ENCODE measurements at regions not wholly inside any gene's neighbourhood (a gene's known extent, or its start where the extent isn't known, plus 50 kb on each side); places are given as distances from the start of the nearest gene placed in this dataset.

DNA sequence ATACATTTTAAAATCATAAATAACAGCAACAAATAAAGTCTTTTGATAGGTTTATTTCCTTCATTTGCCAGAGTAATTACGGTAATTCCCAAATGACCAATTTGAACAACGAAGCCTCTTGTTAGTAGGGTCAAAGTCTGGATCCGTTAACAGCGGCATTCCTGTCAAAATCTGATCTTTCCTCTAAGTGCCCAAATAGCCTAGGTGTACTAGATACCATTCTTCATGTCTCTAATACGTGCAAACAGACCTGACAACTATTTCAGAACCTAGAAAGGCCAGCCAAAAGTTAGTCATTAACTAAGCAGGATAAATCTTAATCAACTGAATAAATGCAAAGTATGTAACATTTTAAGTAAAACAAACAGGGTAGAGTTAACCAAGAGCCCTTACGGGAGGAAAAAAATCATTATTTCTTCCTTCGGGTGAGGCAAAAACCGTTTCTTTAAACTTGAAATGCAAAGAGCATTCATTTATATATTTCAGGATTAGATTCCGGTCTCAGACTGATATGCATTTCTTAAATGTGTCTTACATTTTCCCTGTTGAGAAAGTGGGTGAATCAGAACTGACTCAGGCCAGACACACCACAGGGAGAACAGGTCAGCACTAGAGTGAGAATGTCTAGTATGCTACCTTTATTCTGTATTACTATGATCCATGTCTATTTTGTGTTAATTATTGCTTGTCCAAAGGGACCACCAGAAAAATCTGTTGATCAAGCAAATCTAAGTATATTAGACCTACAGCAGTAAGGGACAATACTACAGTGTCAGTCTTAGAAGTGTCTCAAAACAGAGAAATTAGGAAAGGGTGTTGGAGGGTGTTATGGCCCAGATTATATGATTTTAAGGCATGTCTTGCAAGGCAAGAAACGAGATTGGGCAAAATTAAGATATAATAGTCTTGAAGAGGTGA, 141.5 kb upstream of the NDUFV2 start:
- 25% methylated on average over 10 of the region's 10 CpGs for WGBS (ENCODE audit: insufficient coverage, low coverage, low lambda C conversion rate, missing lambda C conversion rate)
- H3K9me3 ChIP-seq = no peaks in the 10 kb centered on the region
- DNase-seq (peak in 1 of 3 donors; percentile 60), ATAC-seq (peak; percentile 75 to 82 (median 82))
- peak overlapping the region; percentile 54 to 70 (median 69) for H3K27ac ChIP-seq
- TF ChIP-seq, protein P1, sequence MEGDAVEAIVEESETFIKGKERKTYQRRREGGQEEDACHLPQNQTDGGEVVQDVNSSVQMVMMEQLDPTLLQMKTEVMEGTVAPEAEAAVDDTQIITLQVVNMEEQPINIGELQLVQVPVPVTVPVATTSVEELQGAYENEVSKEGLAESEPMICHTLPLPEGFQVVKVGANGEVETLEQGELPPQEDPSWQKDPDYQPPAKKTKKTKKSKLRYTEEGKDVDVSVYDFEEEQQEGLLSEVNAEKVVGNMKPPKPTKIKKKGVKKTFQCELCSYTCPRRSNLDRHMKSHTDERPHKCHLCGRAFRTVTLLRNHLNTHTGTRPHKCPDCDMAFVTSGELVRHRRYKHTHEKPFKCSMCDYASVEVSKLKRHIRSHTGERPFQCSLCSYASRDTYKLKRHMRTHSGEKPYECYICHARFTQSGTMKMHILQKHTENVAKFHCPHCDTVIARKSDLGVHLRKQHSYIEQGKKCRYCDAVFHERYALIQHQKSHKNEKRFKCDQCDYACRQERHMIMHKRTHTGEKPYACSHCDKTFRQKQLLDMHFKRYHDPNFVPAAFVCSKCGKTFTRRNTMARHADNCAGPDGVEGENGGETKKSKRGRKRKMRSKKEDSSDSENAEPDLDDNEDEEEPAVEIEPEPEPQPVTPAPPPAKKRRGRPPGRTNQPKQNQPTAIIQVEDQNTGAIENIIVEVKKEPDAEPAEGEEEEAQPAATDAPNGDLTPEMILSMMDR (IDR thresholded peaks at IDR 0.05) = no peak
- TF ChIP-seq POLR2A (IDR thresholded peaks at IDR 0.05) = no peak
- intact Hi-C loops (cut with DNase I) = no loop called here
- peak overlapping the region in 1 of 3 donors; percentile 17 for H3K4me3 ChIP-seq
- no peaks in the 10 kb centered on the region for H3K27me3 ChIP-seq
- no peaks in the 10 kb centered on the region for H3K36me3 ChIP-seq
- peaks cover 0 to 29% (median 13%) of the 10 kb centered on the region in 4 donors for H3K4me1 ChIP-seq

DNA sequence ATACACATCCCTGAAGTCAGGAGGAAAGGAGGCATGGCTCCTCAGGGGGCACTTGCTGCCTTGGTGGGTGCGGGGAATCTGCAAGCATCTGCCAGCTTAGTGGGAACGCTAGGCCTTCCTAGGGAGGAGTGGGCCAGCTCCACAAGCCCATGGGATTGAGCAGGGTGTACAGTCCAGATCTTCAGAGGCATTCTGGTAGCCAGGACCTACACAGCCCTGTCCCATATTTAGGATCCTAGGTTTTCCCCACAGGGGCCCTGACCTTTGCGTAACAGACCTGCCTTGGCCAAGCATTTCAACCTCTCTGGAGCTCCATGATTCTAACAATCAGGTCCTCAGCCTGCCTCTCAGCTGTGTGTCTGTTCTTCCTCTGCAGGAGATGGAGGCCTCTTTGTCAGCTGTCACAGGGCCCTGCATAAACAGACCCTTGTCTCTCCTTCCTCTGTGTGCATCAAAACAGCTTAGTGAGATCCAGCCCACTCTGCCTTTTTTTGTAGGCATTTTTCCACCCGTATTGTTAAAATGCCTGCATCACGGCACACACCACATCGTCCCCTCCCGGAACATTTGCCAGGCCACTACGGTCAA, 140.2 kb upstream of the NDUFV2 start:
- Histone ChIP-seq H3K27ac (no peak overlapping the region), H3K9me3 (no peaks in the 10 kb centered on the region), H3K4me1 (peaks cover 0 to 29% (median 13%) of the 10 kb centered on the region in 4 donors), H3K27me3 (no peaks in the 10 kb centered on the region), H3K4me3 (no peak overlapping the region), H3K36me3 (no peaks in the 10 kb centered on the region)
- TF ChIP-seq POLR2A (IDR thresholded peaks at IDR 0.05) = no peak
- TF ChIP-seq, protein P1 (IDR thresholded peaks at IDR 0.05) = no peak
- WGBS (ENCODE audit: insufficient coverage, low coverage, low lambda C conversion rate, missing lambda C conversion rate) = 91% methylated on average over 7 of the region's 8 CpGs
- DNase-seq (no peak), ATAC-seq (no peak)
- intact Hi-C loops (cut with DNase I) = no loop called here

DNA sequence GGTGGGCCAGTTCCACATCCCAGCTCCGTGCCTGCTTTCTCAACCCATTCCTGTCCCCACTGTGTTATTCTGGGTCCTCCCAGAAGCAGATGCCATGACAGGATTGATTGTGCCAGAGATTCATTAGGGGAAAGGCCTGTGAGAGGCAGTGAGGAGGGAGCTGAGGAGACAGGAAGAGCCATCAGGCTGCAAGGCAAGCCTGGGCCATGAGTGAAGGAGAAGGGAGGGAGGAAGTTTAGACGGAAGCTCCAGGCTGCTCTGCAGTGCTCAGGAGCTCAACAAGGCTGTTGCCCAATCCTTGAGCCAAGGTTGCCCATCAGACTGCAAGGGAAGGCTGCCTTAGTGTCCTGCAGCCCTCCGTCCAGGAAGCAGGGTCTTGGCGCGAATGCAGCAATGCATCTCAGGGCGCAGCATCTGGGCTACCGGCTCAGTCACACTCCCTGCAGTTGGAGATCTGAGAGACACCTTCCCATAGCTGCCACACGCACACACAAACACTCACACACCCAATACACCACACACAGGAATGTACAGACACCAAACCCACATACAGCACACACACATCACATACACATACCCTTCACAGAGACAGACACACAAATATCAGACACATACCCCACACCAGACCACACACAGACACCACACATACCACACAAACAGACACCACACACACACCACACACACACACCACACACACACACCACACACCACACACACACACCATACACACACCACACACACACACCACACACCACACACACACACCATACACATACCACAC, 139.5 kb upstream of the NDUFV2 start:
- no peak overlapping the region for H3K27ac ChIP-seq
- no peaks in the 10 kb centered on the region for H3K9me3 ChIP-seq
- 67% methylated on average over 1 of the region's 8 CpGs for WGBS (ENCODE audit: insufficient coverage, low coverage, low lambda C conversion rate, missing lambda C conversion rate)
- DNase-seq (no peak), ATAC-seq (no peak)
- no peaks in the 10 kb centered on the region for H3K27me3 ChIP-seq
- H3K4me3 ChIP-seq = no peak overlapping the region
- TF ChIP-seq, protein P1 (IDR thresholded peaks at IDR 0.05) = no peak
- TF ChIP-seq POLR2A (IDR thresholded peaks at IDR 0.05) = no peak
- no peaks in the 10 kb centered on the region for H3K36me3 ChIP-seq
- intact Hi-C loops (cut with DNase I) = no loop called here
- H3K4me1 ChIP-seq = peaks cover 0 to 29% (median 13%) of the 10 kb centered on the region in 4 donors

DNA sequence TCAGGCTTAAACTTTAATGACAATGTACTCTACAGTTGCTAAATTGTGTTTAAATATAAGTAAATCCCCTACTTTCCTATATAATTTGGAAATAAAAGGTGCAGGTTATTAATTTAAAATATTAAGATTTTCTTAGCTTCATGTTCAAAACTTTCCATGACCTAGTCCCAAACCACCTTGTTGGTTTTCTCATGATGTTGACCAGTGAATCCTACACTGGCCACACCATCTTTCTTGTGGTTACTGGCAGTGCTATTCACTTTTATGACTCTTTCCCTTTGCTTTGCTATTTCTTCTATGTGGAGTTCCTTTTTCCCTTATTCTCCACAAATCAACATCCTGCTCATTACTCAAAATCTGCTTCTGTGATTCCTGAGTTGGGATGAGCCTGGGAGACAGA, 138.6 kb upstream of the NDUFV2 start:
- ATAC-seq (no peak), DNase-seq (no peak)
- H3K27me3 ChIP-seq = no peaks in the 10 kb centered on the region
- H3K27ac ChIP-seq = no peak overlapping the region
- intact Hi-C loops (cut with DNase I) = no loop called here
- peaks cover 0 to 26% (median 13%) of the 10 kb centered on the region in 4 donors for H3K4me1 ChIP-seq
- TF ChIP-seq, protein P1 (IDR thresholded peaks at IDR 0.05) = no peak
- no peak for TF ChIP-seq POLR2A (IDR thresholded peaks at IDR 0.05)
- no peaks in the 10 kb centered on the region for H3K9me3 ChIP-seq
- no peaks in the 10 kb centered on the region for H3K36me3 ChIP-seq
- no peak overlapping the region for H3K4me3 ChIP-seq
